CD4-positive, CD25-positive, alpha-beta regulatory T cell (primary cell): ENCODE measurements at regions not wholly inside any gene's neighbourhood (a gene's known extent, or its start where the extent isn't known, plus 50 kb on each side); places are given as distances from the start of the nearest gene placed in this dataset.
"Not testable (repeated sequence)": the region's sequence is repeated elsewhere in the genome, so short reads cannot be mapped to it uniquely, and the experiment has no call there.

Experiments used
- ATAC-seq, 2 donors: fragments of 150-1000 bp; cut with Tn5 transposase; one replicate each; pipeline ENCODE4 v1.10.0; 2021; ENCODE audit warnings: low read depth in 2 of 2, moderate number of reproducible peaks in 2 of 2, moderate library complexity in 1 of 2
- DNase-seq, 3 donors: peaks; one replicate each; pipeline versions ENCODE4 v3.0.0 to v3.0.0-alpha.2; 2012 to 2022; ENCODE audit warnings: mixed read lengths in 1 of 3
- H3K27ac ChIP-seq: one replicate; pipeline ENCODE4 v1.7.0; 2013; ENCODE audit warnings: mild to moderate bottlenecking, low read length; ENCODE audit not compliant: insufficient read depth, poor library complexity, severe bottlenecking
- H3K27me3 ChIP-seq: one replicate; pipeline ENCODE4 v1.7.0; 2013; ENCODE audit warnings: low read length; ENCODE audit not compliant: control insufficient read depth, insufficient read depth
- H3K36me3 ChIP-seq: one replicate; pipeline ENCODE4 v1.7.0; 2013; ENCODE audit warnings: mild to moderate bottlenecking, low read length, moderate library complexity; ENCODE audit not compliant: control insufficient read depth, insufficient read depth
- H3K4me1 ChIP-seq: 2 replicates; pipeline ENCODE4 v1.7.0; 2013; ENCODE audit warnings: mild to moderate bottlenecking, low read length; ENCODE audit not compliant: insufficient read depth, control insufficient read depth, poor library complexity, severe bottlenecking
- H3K4me3 ChIP-seq: one replicate; pipeline ENCODE4 v1.7.0; 2013; ENCODE audit warnings: low read depth, mild to moderate bottlenecking, low read length, moderate library complexity
- H3K9me3 ChIP-seq, 2 experiments: 1 replicate in 1 of 2; 2 replicates in 1 of 2; pipeline ENCODE4 v1.7.0; 2013; ENCODE audit warnings: low read length in 2 of 2, mild to moderate bottlenecking in 1 of 2, moderate library complexity in 1 of 2; ENCODE audit not compliant: control insufficient read depth in 2 of 2
- H3K27ac Mint-ChIP-seq, 3 donors: one replicate each; pipeline ENCODE4 v1.8.0; 2020 to 2022; ENCODE audit warnings: mild to moderate bottlenecking in 3 of 3, mixed read lengths in 3 of 3, moderate library complexity in 2 of 3
- H3K27me3 Mint-ChIP-seq: one replicate; pipeline ENCODE4 v1.8.0; 2022; ENCODE audit warnings: mild to moderate bottlenecking, mixed read lengths
- H3K36me3 Mint-ChIP-seq: one replicate; pipeline ENCODE4 v1.8.0; 2020; ENCODE audit warnings: mixed read lengths
- H3K4me1 Mint-ChIP-seq, 4 donors: one replicate each; pipeline ENCODE4 v1.8.0; 2020 to 2022; ENCODE audit warnings: mixed read lengths in 4 of 4, mild to moderate bottlenecking in 1 of 4
- H3K4me3 Mint-ChIP-seq, 4 donors: one replicate each; pipeline ENCODE4 v1.8.0; 2020 to 2022; ENCODE audit warnings: mild to moderate bottlenecking in 4 of 4, mixed read lengths in 4 of 4, moderate library complexity in 3 of 4
- H3K9me3 Mint-ChIP-seq, 7 donors: one replicate each; pipeline ENCODE4 v1.8.0; 2020 to 2022; ENCODE audit warnings: mixed read lengths in 7 of 7, mild to moderate bottlenecking in 3 of 7, moderate library complexity in 2 of 7

DNA sequence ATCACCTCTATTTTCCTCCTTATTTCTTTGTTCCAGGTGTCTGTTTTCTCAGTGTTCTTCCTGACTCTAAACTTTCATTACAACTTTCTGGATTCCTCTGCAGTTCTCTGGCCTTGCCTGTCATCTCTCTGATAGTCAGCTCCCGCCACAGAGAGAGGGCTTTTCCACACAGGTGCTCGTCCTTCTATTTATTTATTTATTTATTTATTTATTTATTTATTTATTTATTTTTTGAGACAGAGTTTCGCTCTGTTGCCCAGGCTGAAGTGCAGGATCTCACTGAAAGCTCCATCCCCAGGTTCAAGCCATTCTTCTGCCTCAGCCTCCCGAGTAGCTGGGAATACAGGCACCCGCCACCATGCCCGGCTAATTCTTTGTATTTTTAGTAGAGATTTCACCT, 554.5 kb downstream of the RPS29 start:
- not testable (repeated sequence) for H3K9me3 Mint-ChIP-seq, ATAC-seq, H3K27ac ChIP-seq, H3K4me3 Mint-ChIP-seq, H3K27me3 Mint-ChIP-seq, DNase-seq, H3K36me3 Mint-ChIP-seq, H3K9me3 ChIP-seq, H3K36me3 ChIP-seq, H3K27ac Mint-ChIP-seq, H3K4me1 Mint-ChIP-seq, H3K27me3 ChIP-seq, H3K4me3 ChIP-seq, H3K4me1 ChIP-seq

- H3K27me3 Mint-ChIP-seq, result peaks cover 5% of the 10 kb centered on the region
These were observed 566.6 kb downstream of the RPS29 start for GRCh38 chr14:49019467-49020115.

DNA sequence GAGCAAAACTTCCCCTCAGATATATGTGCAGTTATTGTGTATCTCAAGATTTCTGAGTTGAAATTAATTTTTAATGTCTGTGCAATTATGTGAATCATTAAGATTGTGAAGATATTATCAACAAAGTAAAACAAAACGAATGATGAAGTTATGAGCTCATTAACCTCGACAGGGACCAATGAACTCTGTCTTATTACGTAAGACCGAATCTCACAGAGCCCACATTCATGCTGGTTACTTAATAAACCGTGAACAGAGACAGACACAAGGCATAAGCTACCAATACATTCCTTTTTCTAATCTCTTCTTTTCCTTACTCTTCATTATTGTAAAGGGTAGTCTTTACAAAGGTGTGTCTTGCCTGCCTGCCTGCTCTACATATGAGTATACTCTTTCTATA, 568.7 kb downstream of the RPS29 start:
- DNase-seq (no peak), ATAC-seq (no peak)
- H3K4me1 ChIP-seq, result no peaks in the 10 kb centered on the region
- peaks cover 0 to 5% (median 1%) of the 10 kb centered on the region in 7 donors for H3K9me3 Mint-ChIP-seq
- H3K27me3 ChIP-seq, result no peaks in the 10 kb centered on the region
- H3K4me3 Mint-ChIP-seq, result no peak overlapping the region
- no peak overlapping the region for H3K4me3 ChIP-seq
- no peak overlapping the region for H3K27ac Mint-ChIP-seq
- H3K9me3 ChIP-seq, result no peaks in the 10 kb centered on the region
- H3K36me3 ChIP-seq, result no peaks in the 10 kb centered on the region
- no peaks in the 10 kb centered on the region for H3K4me1 Mint-ChIP-seq
- H3K27me3 Mint-ChIP-seq, result peaks cover 5% of the 10 kb centered on the region
- no peak overlapping the region for H3K27ac ChIP-seq
- no peaks in the 10 kb centered on the region for H3K36me3 Mint-ChIP-seq

More at GRCh38 chr14:49019467-49020115, 566.6 kb downstream of the RPS29 start:
- Mint-ChIP-seq H3K4me1 (no peaks in the 10 kb centered on the region), H3K36me3 (no peaks in the 10 kb centered on the region), H3K27ac (no peak overlapping the region), H3K9me3 (peaks cover 0 to 5% (median 1%) of the 10 kb centered on the region in 7 donors), H3K4me3 (no peak overlapping the region)
- Histone ChIP-seq H3K36me3 (no peaks in the 10 kb centered on the region), H3K4me1 (no peaks in the 10 kb centered on the region), H3K4me3 (no peak overlapping the region), H3K27ac (no peak overlapping the region), H3K27me3 (no peaks in the 10 kb centered on the region), H3K9me3 (no peaks in the 10 kb centered on the region)
- no peak for DNase-seq
- no peak for ATAC-seq

DNA sequence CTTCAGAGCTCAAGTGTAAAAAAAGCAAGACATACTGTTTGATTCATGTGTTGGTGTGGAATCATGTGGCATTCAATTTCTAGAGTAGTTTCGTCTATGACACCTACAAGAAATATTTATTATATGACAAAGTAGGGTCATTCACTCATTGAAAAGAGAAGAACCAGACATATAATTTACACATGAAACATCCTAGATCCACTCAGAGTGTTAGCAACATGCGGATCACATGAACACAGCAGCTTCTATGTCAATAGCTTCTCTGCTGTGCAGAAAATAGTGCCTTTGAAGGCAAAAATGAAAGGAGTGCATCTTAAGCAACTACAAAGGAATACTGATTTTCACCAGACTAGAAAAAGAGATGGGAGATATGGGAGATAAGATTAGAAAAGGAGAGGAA, 569.8 kb downstream of the RPS29 start:
- no peaks in the 10 kb centered on the region for H3K27me3 ChIP-seq
- H3K27ac Mint-ChIP-seq, result no peak overlapping the region
- no peaks in the 10 kb centered on the region for H3K9me3 ChIP-seq
- H3K9me3 Mint-ChIP-seq, result peaks cover 0 to 5% (median 0%) of the 10 kb centered on the region in 7 donors
- H3K4me1 ChIP-seq, result no peaks in the 10 kb centered on the region
- ATAC-seq (no peak), DNase-seq (no peak)
- no peak overlapping the region for H3K27ac ChIP-seq
- H3K36me3 Mint-ChIP-seq, result no peaks in the 10 kb centered on the region
- no peak overlapping the region for H3K4me3 Mint-ChIP-seq
- H3K4me1 Mint-ChIP-seq, result no peaks in the 10 kb centered on the region
- peaks cover 5% of the 10 kb centered on the region for H3K27me3 Mint-ChIP-seq
- no peaks in the 10 kb centered on the region for H3K36me3 ChIP-seq
- no peak overlapping the region for H3K4me3 ChIP-seq

DNA sequence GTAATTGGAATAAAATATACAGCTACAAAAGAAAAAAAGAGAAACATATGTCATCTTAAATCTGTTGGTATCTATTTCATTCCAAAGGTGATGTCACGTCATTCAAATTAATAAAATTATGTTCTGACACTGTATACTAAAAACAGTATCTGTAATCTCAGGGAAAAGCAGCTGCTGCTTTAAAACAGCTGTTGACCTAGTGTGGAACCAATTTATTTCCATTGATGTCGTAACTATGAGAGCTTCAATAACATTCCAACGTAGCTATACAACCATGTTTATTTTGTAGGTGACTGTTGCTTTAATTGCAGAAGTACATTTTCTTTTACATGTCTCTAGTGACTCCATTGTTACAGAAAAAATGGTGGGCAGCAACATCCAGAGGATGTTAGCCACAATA, 571.7 kb downstream of the RPS29 start:
- Mint-ChIP-seq H3K9me3 (peaks cover 0 to 2% (median 0%) of the 10 kb centered on the region in 7 donors), H3K4me3 (no peak overlapping the region), H3K4me1 (peaks cover 0 to 5% (median 0%) of the 10 kb centered on the region in 4 donors), H3K36me3 (no peaks in the 10 kb centered on the region), H3K27me3 (peaks cover 4% of the 10 kb centered on the region), H3K27ac (no peak overlapping the region)
- H3K36me3 ChIP-seq, result no peaks in the 10 kb centered on the region
- H3K9me3 ChIP-seq, result no peaks in the 10 kb centered on the region
- DNase-seq, result no peak
- H3K4me3 ChIP-seq, result no peak overlapping the region
- no peaks in the 10 kb centered on the region for H3K27me3 ChIP-seq
- ATAC-seq, result no peak
- H3K4me1 ChIP-seq, result no peaks in the 10 kb centered on the region
- H3K27ac ChIP-seq, result no peak overlapping the region

GRCh38 chr14:49008363-49008762, 577.8 kb downstream of the RPS29 start:
- DNase-seq, result no peak
- no peaks in the 10 kb centered on the region for H3K27me3 ChIP-seq
- H3K4me3 ChIP-seq, result no peak overlapping the region
- no peak overlapping the region for H3K27ac ChIP-seq
- Mint-ChIP-seq H3K4me3 (no peak overlapping the region), H3K27ac (no peak overlapping the region), H3K4me1 (peaks cover 0 to 5% (median 0%) of the 10 kb centered on the region in 4 donors), H3K27me3 (peaks cover 4% of the 10 kb centered on the region), H3K9me3 (peaks cover 0 to 3% (median 0%) of the 10 kb centered on the region in 7 donors), H3K36me3 (no peaks in the 10 kb centered on the region)
- no peaks in the 10 kb centered on the region for H3K9me3 ChIP-seq
- no peak for ATAC-seq
- no peaks in the 10 kb centered on the region for H3K36me3 ChIP-seq
- no peaks in the 10 kb centered on the region for H3K4me1 ChIP-seq

DNA sequence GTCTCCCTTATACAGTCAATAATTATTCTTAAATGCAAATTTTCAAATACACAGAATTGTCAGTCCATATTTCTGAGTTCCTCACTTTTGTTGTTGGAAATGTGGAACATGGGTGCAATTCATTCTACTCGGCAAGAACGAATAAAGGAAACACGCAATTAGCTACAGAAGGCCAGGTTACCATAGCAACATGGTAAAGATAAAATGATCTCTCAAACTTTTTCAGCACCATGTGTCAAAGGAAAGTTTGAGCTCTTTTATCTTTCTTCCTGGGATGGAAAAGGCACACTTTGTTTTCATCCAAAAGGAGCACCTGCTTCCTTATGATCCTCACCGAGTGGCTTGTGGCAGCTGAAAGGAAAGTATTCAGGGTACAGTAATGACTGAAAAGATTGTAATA, 595.0 kb downstream of the RPS29 start:
- Mint-ChIP-seq H3K27me3 (no peaks in the 10 kb centered on the region), H3K27ac (no peak overlapping the region), H3K36me3 (no peaks in the 10 kb centered on the region), H3K4me1 (no peaks in the 10 kb centered on the region), H3K9me3 (no peaks in the 10 kb centered on the region), H3K4me3 (no peak overlapping the region)
- Histone ChIP-seq H3K9me3 (no peaks in the 10 kb centered on the region), H3K27me3 (no peaks in the 10 kb centered on the region), H3K36me3 (no peaks in the 10 kb centered on the region), H3K27ac (no peak overlapping the region), H3K4me3 (no peak overlapping the region), H3K4me1 (no peaks in the 10 kb centered on the region)
- no peak for ATAC-seq
- no peak for DNase-seq

- peaks cover 0 to 4% (median 1%) of the 10 kb centered on the region in 7 donors for H3K9me3 Mint-ChIP-seq
- Histone ChIP-seq H3K36me3 (no peaks in the 10 kb centered on the region), H3K27me3 (no peaks in the 10 kb centered on the region), H3K4me1 (no peaks in the 10 kb centered on the region), H3K27ac (no peak overlapping the region), H3K4me3 (no peak overlapping the region), H3K9me3 (no peaks in the 10 kb centered on the region)
- DNase-seq (no peak), ATAC-seq (no peak)
- no peaks in the 10 kb centered on the region for H3K27me3 Mint-ChIP-seq
- H3K36me3 Mint-ChIP-seq, result no peaks in the 10 kb centered on the region
- no peak overlapping the region for H3K4me3 Mint-ChIP-seq
- no peaks in the 10 kb centered on the region for H3K4me1 Mint-ChIP-seq
- no peak overlapping the region for H3K27ac Mint-ChIP-seq
These were observed 602.8 kb downstream of the RPS29 start for GRCh38 chr14:48983351-48983888.
